Sigmoid colon (tissue), 4 donors: ENCODE measurements at regions not wholly inside any gene's neighbourhood (a gene's known extent, or its start where the extent isn't known, plus 50 kb on each side); places are given as distances from the start of the nearest gene placed in this dataset.

Source experiments
- CTCF ChIP-seq, 4 experiments: fragments of 450-650 bp in 3 of 4; fragments of 200-600 bp in 1 of 4; IDR thresholded peaks; one replicate each; pipeline ENCODE4 v1.5.1; 2016 to 2019; ENCODE audit warnings: antibody characterized with exemption in 4 of 4, mild to moderate bottlenecking in 3 of 4, moderate library complexity in 2 of 4
- EP300 ChIP-seq, 4 donors: sonication (generic); formaldehyde crosslinking; IDR thresholded peaks; one replicate each; pipeline ENCODE4 v1.6.1; 2017; ENCODE audit warnings: antibody characterized with exemption in 4 of 4
- POLR2A ChIP-seq, 2 donors: fragments of 450-650 bp; IDR thresholded peaks; one replicate each; pipeline ENCODE4 v1.6.1; 2016; ENCODE audit warnings: antibody characterized with exemption in 2 of 2, mild to moderate bottlenecking in 2 of 2, moderate library complexity in 2 of 2
- POLR2AphosphoS5 ChIP-seq, 4 donors: sonication (generic); formaldehyde crosslinking; IDR thresholded peaks; one replicate each; pipeline ENCODE4 v1.6.1; 2017; ENCODE audit warnings: antibody characterized with exemption in 4 of 4

- no peak for TF ChIP-seq CTCF (IDR thresholded peaks at IDR 0.05)
- no peak for TF ChIP-seq POLR2AphosphoS5 (IDR thresholded peaks at IDR 0.05)
- no peak for TF ChIP-seq POLR2A (IDR thresholded peaks at IDR 0.05)
- TF ChIP-seq EP300 (IDR thresholded peaks at IDR 0.05), result no peak
Measured at GRCh38 chr18:67282796-67283195, 233.7 kb downstream of the DSEL start.
